Retinal pigment epithelial cell (primary cell): ENCODE measurements at regions not wholly inside any gene's neighbourhood (a gene's known extent, or its start where the extent isn't known, plus 50 kb on each side); places are given as distances from the start of the nearest gene placed in this dataset.

ENCODE experiments used
- DNase-seq: peaks from one replicate; pipeline ENCODE4 v3.0.0-alpha.2; 2010; ENCODE audit warnings: low read depth
- H3K4me3 ChIP-seq: 2 replicates; pipeline ENCODE4 v1.5.1; 2011; ENCODE audit warnings: mild to moderate bottlenecking, low read length, control low read depth, moderate library complexity
- CTCF ChIP-seq: conservative IDR thresholded peaks from 2 replicates; pipeline ENCODE4 v1.5.1; 2011; ENCODE audit warnings: low read depth, low read length, control low read depth, inconsistent platforms

- DNase-seq, result no peak
- no peak overlapping the region for H3K4me3 ChIP-seq
Observed at GRCh38 chr3:194991338-194991654, 279.7 kb downstream of the XXYLT1 start.

GRCh38 chr3:194993896-194994295, 277.1 kb downstream of the XXYLT1 start:
- TF ChIP-seq CTCF, result no peak
- no peak for DNase-seq

More at GRCh38 chr3:194991338-194991654, 279.7 kb downstream of the XXYLT1 start:
- no peak for TF ChIP-seq CTCF

GRCh38 chr3:194994551-194994981, 276.4 kb downstream of the XXYLT1 start:
- TF ChIP-seq CTCF, result no peak

More at GRCh38 chr3:194993896-194994295, 277.1 kb downstream of the XXYLT1 start:
- no peak overlapping the region for H3K4me3 ChIP-seq

GRCh38 chr3:194995334-194995733, 275.6 kb downstream of the XXYLT1 start:
- no peak overlapping the region for H3K4me3 ChIP-seq
- no peak for TF ChIP-seq CTCF
- DNase-seq, result no peak

More at GRCh38 chr3:194994551-194994981, 276.4 kb downstream of the XXYLT1 start:
- no peak overlapping the region for H3K4me3 ChIP-seq
- no peak for DNase-seq

GRCh38 chr3:194995922-194996321, 275.0 kb downstream of the XXYLT1 start:
- H3K4me3 ChIP-seq, result no peak overlapping the region
- no peak for TF ChIP-seq CTCF
- DNase-seq, result no peak

- no peak for DNase-seq
- no peak for TF ChIP-seq CTCF
- H3K4me3 ChIP-seq, result no peak overlapping the region
Observed at GRCh38 chr3:194996746-194997145, 274.2 kb downstream of the XXYLT1 start.

GRCh38 chr3:194998417-194998816, 272.5 kb downstream of the XXYLT1 start:
- no peak overlapping the region for H3K4me3 ChIP-seq
- DNase-seq, result no peak
- no peak for TF ChIP-seq CTCF
